ENCODE measurements at regions not wholly inside any gene's neighbourhood (a gene's known extent, or its start where the extent isn't known, plus 50 kb on each side); places are given as distances from the start of the nearest gene placed in this dataset.

DNA sequence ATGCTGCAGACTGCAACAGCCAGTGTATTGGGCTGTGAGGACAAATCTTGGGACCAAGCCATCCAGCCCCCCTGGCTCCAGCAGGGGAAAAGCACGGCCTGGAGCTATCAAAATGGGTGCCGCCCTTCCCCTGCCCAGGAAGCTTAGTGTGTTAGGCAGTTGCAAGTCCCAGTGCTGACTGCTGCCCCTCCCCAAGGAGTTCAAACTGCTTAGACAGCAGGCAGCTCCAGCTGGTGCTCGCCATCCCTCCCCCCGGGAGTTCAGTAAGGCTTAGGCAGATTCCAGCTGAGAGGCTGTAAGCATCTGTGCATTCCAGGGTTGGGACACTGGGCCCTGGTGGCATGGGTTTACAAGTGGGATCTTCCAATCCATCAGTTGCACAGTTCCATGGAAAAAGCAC lies 579.6 kb upstream of the NR5A2 start:
- no peak for ATAC-seq
- Histone ChIP-seq H2AFZ (ENCODE audit: low read length) (no peak overlapping the region), H3K4me1 (ENCODE audit: insufficient read depth, low read length) (no peaks in the 10 kb centered on the region), H3K4me3 (replicated peaks in 1 of 3; ENCODE audit: insufficient read depth in 1 of 3, low read depth in 2 of 3, low read length in 3 of 3) (no peak overlapping the region), H3K4me2 (ENCODE audit: low read depth, low read length) (no peak overlapping the region), H3K9ac (ENCODE audit: insufficient read depth, low read depth, low read length) (no peak overlapping the region), H3K27me3 (ENCODE audit: control insufficient read depth in 1 of 2, insufficient read depth in 2 of 2, low read length in 2 of 2) (no peaks in the 10 kb centered on the region; a peak in 1 of 5 replicates), H3K27ac (ENCODE audit: extremely low read length, insufficient read depth, low read length) (no peak overlapping the region), H4K20me1 (ENCODE audit: insufficient read depth, low read length) (no peaks in the 10 kb centered on the region), H3K36me3 (replicated peaks in 1 of 2; ENCODE audit: control insufficient read depth in 1 of 2, insufficient read depth in 2 of 2, low read length in 2 of 2) (no peaks in the 10 kb centered on the region), H3K9me3 (ENCODE audit: low read length) (peaks cover 15% of the 10 kb centered on the region), H3K79me2 (ENCODE audit: insufficient read depth, low read length) (no peaks in the 10 kb centered on the region)
- WGBS (ENCODE audit: low lambda C conversion rate): 0% methylated on average over 2 of the region's 4 CpGs
- no peak for DNase-seq (ENCODE audit: low spot score)
- POLR2A ChIA-PET: no interaction called here
- no TSS peak for BruUV-seq (replicated peaks)
- in situ Hi-C loops (cut with HindIII; ENCODE audit: extremely low pct_ligation_motif_present, low pct_unique_long_range_greater_than_20kb): no loop called here
- FAIRE-seq: no peak
- TF ChIP-seq, protein P1, sequence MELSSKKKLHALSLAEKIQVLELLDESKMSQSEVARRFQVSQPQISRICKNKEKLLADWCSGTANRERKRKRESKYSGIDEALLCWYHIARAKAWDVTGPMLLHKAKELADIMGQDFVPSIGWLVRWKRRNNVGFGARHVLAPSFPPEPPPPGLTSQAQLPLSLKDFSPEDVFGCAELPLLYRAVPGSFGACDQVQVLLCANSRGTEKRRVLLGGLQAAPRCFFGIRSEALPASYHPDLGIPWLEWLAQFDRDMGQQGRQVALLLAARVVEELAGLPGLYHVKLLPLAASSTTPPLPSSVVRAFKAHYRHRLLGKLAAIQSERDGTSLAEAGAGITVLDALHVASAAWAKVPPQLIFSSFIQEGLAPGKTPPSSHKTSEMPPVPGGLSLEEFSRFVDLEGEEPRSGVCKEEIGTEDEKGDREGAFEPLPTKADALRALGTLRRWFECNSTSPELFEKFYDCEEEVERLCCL (CRISPR knock-in tag; IDR thresholded peaks at IDR 0.05; ENCODE audit: borderline replicate concordance): no peak
- TF ChIP-seq SIX4 (CRISPR knock-in tag; IDR thresholded peaks at IDR 0.05): no peak
- TF ChIP-seq, protein P2, sequence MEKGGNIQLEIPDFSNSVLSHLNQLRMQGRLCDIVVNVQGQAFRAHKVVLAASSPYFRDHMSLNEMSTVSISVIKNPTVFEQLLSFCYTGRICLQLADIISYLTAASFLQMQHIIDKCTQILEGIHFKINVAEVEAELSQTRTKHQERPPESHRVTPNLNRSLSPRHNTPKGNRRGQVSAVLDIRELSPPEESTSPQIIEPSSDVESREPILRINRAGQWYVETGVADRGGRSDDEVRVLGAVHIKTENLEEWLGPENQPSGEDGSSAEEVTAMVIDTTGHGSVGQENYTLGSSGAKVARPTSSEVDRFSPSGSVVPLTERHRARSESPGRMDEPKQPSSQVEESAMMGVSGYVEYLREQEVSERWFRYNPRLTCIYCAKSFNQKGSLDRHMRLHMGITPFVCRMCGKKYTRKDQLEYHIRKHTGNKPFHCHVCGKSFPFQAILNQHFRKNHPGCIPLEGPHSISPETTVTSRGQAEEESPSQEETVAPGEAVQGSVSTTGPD (CRISPR knock-in tag; IDR thresholded peaks at IDR 0.05): no peak
- no peak for TF ChIP-seq ZNF451 (CRISPR knock-in tag; IDR thresholded peaks at IDR 0.05)
- TF ChIP-seq POLR2G (IDR thresholded peaks at IDR 0.05; ENCODE audit: low read depth, low read length): no peak
- no peak for TF ChIP-seq HCFC1 (IDR thresholded peaks at IDR 0.05; ENCODE audit: low read depth, low read length)
- TF ChIP-seq, protein P3, sequence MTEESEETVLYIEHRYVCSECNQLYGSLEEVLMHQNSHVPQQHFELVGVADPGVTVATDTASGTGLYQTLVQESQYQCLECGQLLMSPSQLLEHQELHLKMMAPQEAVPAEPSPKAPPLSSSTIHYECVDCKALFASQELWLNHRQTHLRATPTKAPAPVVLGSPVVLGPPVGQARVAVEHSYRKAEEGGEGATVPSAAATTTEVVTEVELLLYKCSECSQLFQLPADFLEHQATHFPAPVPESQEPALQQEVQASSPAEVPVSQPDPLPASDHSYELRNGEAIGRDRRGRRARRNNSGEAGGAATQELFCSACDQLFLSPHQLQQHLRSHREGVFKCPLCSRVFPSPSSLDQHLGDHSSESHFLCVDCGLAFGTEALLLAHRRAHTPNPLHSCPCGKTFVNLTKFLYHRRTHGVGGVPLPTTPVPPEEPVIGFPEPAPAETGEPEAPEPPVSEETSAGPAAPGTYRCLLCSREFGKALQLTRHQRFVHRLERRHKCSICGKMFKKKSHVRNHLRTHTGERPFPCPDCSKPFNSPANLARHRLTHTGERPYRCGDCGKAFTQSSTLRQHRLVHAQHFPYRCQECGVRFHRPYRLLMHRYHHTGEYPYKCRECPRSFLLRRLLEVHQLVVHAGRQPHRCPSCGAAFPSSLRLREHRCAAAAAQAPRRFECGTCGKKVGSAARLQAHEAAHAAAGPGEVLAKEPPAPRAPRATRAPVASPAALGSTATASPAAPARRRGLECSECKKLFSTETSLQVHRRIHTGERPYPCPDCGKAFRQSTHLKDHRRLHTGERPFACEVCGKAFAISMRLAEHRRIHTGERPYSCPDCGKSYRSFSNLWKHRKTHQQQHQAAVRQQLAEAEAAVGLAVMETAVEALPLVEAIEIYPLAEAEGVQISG (CRISPR knock-in tag; IDR thresholded peaks at IDR 0.05): no peak
- CTCF ChIA-PET (ENCODE audit: low intra/inter-chr PET ratio, low total read pairs): no interaction called here
- intact Hi-C loops (cut with micrococcal nuclease; ENCODE audit: unreplicated experiment): no loop called here
